ENCODE measurements at regions not wholly inside any gene's neighbourhood (a gene's known extent, or its start where the extent isn't known, plus 50 kb on each side); places are given as distances from the start of the nearest gene placed in this dataset.

GRCh38 chr12:124225730-124226129, 69.2 kb upstream of the RFLNA start:
- DNase-seq, result no peak

GRCh38 chr12:124227951-124228711, 66.8 kb upstream of the RFLNA start:
- no peak for DNase-seq

GRCh38 chr12:124229520-124229919, 65.4 kb upstream of the RFLNA start:
- DNase-seq, result no peak

DNA sequence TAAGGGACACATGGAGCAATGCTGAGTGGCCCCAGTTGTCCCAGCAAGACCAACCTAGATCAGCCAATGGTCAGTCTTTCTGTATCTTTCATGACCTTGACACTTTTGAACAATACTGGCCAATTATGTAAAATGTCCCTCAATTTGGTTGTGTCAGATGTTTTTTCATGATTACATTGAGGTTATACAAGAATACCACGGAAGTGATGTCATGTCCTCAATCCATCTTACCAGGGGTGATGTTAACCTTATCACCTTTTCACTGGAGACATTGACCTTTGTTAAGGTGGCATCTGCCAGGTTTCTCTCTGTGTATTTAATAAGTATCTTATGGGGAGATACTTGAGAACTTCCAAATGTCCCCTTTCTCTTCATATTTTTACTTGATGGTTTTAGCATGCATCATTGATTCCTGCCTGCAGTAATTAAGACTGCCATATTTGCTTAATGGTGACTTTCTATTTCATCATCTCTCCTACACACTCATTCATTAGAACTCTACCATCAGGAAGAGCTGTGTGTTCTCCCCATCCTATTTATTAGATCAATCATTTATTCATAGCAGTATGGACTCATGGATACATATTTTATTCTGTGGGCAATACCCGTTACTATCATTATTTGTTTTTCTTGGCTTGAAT, 64.7 kb upstream of the RFLNA start:
- DNase-seq, result no peak

GRCh38 chr12:124230789-124231188, 64.1 kb upstream of the RFLNA start:
- no peak for DNase-seq

- peak; percentile 85 for DNase-seq
Measured at GRCh38 chr12:124231980-124232653, 62.8 kb upstream of the RFLNA start.

DNA sequence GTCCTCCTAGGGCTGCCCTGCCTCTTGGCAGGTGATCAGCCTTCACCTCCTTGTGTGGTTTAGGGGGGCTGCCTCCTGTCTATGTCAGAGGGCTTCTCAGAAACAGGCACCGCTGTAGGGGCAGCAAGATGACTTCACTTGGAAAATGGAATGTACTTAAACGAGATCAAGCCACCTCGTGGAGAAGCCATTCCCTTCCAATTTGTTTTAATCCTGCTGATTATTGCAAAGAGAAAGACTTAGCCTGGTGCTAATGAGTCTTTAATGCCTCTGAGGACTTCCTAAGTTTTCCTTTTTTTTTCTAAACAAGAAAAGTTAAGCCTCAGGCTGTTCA, 62.3 kb upstream of the RFLNA start:
- DNase-seq, result no peak

DNA sequence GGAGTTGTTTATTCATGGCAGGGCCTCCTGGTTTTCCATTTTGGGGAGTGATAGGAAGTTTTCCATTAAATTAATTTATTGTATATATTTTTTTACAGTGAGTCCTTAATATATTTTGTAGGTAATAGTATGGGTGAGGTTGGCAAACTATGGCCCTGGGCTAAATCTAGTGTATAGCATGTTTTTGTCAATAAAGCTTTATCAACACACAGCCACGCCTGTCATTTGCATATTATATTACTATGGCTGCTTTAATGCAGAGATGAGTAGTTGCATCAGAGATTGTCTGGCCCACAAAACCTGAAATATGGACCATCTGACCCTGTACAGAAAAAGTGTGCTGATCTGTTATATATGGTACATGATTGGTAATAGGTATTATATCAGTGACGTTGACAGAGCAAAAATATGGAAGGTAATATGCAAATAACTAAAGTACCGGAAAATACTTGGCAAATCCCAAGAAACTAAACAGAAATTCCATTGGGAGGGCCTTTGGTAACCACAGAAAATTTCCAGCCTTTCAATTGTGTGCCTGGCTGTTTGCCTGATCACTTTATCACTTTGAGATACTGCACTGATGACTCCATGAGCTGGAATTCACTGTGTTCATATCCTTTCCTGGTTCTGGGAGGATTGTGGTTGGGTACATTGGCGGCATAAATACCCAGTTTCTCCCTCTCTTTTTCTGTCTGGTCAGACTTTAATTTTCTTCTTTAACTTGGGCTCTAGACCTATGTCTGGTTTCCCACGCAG, 61.7 kb upstream of the RFLNA start:
- peak; percentile 97 for DNase-seq

DNA sequence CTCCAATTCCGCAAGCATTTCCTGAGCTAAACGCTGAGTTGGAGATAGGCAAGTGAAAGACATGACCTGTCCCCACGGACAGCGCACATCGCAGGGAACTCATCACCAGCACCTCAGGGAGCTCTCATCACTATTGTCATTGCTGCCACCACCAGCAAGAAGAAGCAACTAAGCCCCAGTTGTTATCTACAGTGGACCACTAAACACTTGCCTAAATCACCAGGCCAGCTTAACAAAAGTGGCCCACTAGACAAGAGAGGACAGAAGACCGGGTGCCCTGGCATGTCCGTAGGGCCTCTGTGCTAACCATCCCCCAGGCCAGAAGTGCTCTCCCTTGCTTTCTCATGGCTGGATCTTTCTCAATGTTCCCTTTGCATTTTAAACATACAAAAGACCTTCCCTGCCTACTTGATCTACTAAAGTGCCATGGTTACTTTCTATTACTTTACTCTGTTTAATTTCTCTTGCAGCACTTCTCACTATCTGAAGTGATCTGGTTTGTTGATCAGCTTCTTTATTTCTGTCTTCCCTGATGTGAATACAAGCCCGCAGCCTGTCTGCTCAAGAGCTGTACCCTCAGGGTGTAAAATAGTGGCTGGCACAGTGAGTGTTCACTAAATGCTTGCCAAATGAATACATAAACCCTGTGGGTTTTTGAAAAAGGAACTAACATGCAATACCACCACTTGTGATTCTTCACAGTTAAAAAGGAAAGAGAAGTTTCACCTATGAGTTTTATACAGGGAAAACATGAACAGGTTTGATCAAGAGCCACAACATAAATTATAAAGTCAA, 60.9 kb upstream of the RFLNA start:
- peak; percentile 90 for DNase-seq

GRCh38 chr12:124236625-124237031, 58.3 kb upstream of the RFLNA start:
- peak; percentile 96 for DNase-seq

- DNase-seq, result peak; percentile 23
Measured at GRCh38 chr12:124238886-124239285, 56.0 kb upstream of the RFLNA start.

DNA sequence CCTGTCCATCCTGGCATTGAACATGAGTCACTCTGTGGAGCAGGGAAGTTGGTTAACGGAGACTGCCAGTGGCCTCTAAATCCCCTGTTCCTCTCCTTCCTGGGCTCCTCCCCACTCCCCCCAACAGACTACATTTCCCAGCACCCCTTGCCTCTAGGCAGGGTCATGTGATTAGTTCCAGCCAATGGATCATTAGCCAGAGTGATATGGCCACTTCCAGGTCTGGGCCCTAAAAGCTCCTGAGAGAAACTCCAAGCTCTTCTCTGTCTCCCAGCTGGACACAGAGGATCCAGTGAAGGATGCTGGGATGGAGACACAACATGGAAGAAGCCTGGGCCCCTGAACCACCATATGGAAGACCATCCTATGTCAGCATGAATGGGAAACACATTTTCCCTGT, 54.4 kb upstream of the RFLNA start:
- peak; percentile 62 for DNase-seq

- DNase-seq, result no peak
Measured at GRCh38 chr12:124241776-124242528, 52.9 kb upstream of the RFLNA start.

- DNase-seq, result no peak
Measured at GRCh38 chr12:124242529-124243065, 52.3 kb upstream of the RFLNA start.

DNA sequence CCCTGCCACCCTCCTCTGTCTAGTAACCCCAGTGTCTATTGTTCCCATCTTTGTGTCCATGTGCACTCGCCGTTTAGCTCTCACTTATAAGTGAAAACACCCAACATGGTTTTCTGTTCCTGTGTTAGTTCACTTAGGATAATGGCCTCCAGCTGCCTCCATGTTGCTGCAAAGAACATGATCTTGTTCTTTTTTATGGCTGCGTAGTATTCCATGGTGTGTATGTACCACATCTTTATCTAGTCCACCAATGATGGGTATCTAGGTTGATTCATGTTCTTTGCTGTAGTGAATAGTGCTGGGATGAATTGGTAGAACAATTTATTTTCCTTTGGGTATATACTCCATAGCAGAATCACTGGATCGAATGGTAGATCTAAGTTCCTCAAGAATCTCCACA, 51.0 kb upstream of the RFLNA start:
- no peak for DNase-seq
